CD4-positive, alpha-beta T cell treated with Interleukin-4 for 4 hours (primary cell): ENCODE measurements at regions not wholly inside any gene's neighbourhood (a gene's known extent, or its start where the extent isn't known, plus 50 kb on each side); places are given as distances from the start of the nearest gene placed in this dataset.

Experiments used
- DNase-seq: peaks from one replicate; pipeline ENCODE4 v3.0.0-alpha.2; 2020

GRCh38 chr10:21002091-21002878, 105.2 kb upstream of the NEBL start:
- no peak for DNase-seq

GRCh38 chr10:20999699-21000098, 102.6 kb upstream of the NEBL start:
- DNase-seq, result no peak

- no peak for DNase-seq
Observed at GRCh38 chr10:20998036-20998435, 100.9 kb upstream of the NEBL start.

GRCh38 chr10:20995123-20995987, 98.2 kb upstream of the NEBL start:
- DNase-seq, result no peak

GRCh38 chr10:20993830-20994527, 96.9 kb upstream of the NEBL start:
- DNase-seq, result no peak

GRCh38 chr10:20993389-20993788, 96.3 kb upstream of the NEBL start:
- DNase-seq, result no peak

GRCh38 chr10:20991526-20991925, 94.4 kb upstream of the NEBL start:
- DNase-seq, result no peak

GRCh38 chr10:20990604-20991003, 93.5 kb upstream of the NEBL start:
- DNase-seq, result no peak

GRCh38 chr10:20988357-20988983, 91.4 kb upstream of the NEBL start:
- no peak for DNase-seq

GRCh38 chr10:20986049-20986448, 88.9 kb upstream of the NEBL start:
- DNase-seq, result no peak

GRCh38 chr10:20984662-20985061, 87.6 kb upstream of the NEBL start:
- no peak for DNase-seq

GRCh38 chr10:20981419-20981953, 84.4 kb upstream of the NEBL start:
- no peak for DNase-seq

GRCh38 chr10:20978617-20979016, 81.5 kb upstream of the NEBL start:
- DNase-seq, result no peak

- DNase-seq, result no peak
Observed at GRCh38 chr10:20977300-20977699, 80.2 kb upstream of the NEBL start.

- DNase-seq, result no peak
Observed at GRCh38 chr10:20976891-20977290, 79.8 kb upstream of the NEBL start.

GRCh38 chr10:20976390-20976789, 79.3 kb upstream of the NEBL start:
- no peak for DNase-seq

GRCh38 chr10:20975236-20975635, 78.1 kb upstream of the NEBL start:
- no peak for DNase-seq

GRCh38 chr10:20972925-20973324, 75.8 kb upstream of the NEBL start:
- no peak for DNase-seq

- no peak for DNase-seq
Observed at GRCh38 chr10:20971901-20972300, 74.8 kb upstream of the NEBL start.

- no peak for DNase-seq
Observed at GRCh38 chr10:20970708-20971107, 73.6 kb upstream of the NEBL start.

- no peak for DNase-seq
Observed at GRCh38 chr10:20970044-20970443, 72.9 kb upstream of the NEBL start.

- DNase-seq, result no peak
Observed at GRCh38 chr10:20966426-20966825, 69.3 kb upstream of the NEBL start.
